Neural progenitor cell (in vitro differentiated cells): ENCODE measurements at regions not wholly inside any gene's neighbourhood (a gene's known extent, or its start where the extent isn't known, plus 50 kb on each side); places are given as distances from the start of the nearest gene placed in this dataset.

Experiments used
- DNase-seq: peaks from one replicate; pipeline ENCODE4 v3.0.0-alpha.2; 2016; ENCODE audit warnings: low spot score
- H2AFZ ChIP-seq: fragments of 200-600 bp; sonication (generic); replicated peaks from 2 replicates; pipeline ENCODE4 v1.6.1; 2016; ENCODE audit warnings: antibody characterized with exemption
- H3F3A ChIP-seq: fragments of 200-600 bp; sonication (generic); 2 replicates; pipeline ENCODE4 v1.6.1; 2016; ENCODE audit warnings: antibody characterized with exemption, low read depth
- H3K27ac ChIP-seq: fragments of 200-600 bp; sonication (generic); 2 replicates; pipeline ENCODE4 v1.5.1; 2016; ENCODE audit warnings: mild to moderate bottlenecking
- H3K27me3 ChIP-seq: fragments of 200-600 bp; sonication (generic); 2 replicates; pipeline ENCODE4 v1.6.1; 2016; ENCODE audit warnings: mild to moderate bottlenecking, moderate library complexity
- H3K36me3 ChIP-seq: fragments of 200-600 bp; sonication (generic); 2 replicates; pipeline ENCODE4 v1.5.1; 2016
- H3K4me1 ChIP-seq: fragments of 200-600 bp; sonication (generic); 2 replicates; pipeline ENCODE4 v1.6.1; 2016; ENCODE audit warnings: mixed run types
- H3K4me2 ChIP-seq: fragments of 200-600 bp; sonication (generic); 2 replicates; pipeline ENCODE4 v1.6.1; 2016
- H3K4me3 ChIP-seq: fragments of 200-600 bp; sonication (generic); 2 replicates; pipeline ENCODE4 v1.5.1; 2016
- H3K79me2 ChIP-seq: fragments of 200-600 bp; sonication (generic); 2 replicates; pipeline ENCODE4 v1.6.1; 2016; ENCODE audit warnings: low read depth
- H3K9ac ChIP-seq: fragments of 200-600 bp; sonication (generic); 2 replicates; pipeline ENCODE4 v1.6.1; 2016
- H3K9me3 ChIP-seq: fragments of 200-600 bp; sonication (generic); 2 replicates; pipeline ENCODE4 v1.5.1; 2016; ENCODE audit warnings: low read depth
- H4K20me1 ChIP-seq: fragments of 200-600 bp; sonication (generic); 2 replicates; pipeline ENCODE4 v1.6.1; 2016; ENCODE audit warnings: low read depth
- H3K27ac Mint-ChIP-seq: 3 replicates; pipeline ENCODE4 v1.8.0; 2021; ENCODE audit warnings: mixed read lengths
- H3K27me3 Mint-ChIP-seq: 2 replicates; pipeline ENCODE4 v1.8.0; 2022; ENCODE audit warnings: low read depth, mild to moderate bottlenecking, inconsistent platforms, moderate library complexity, mixed read lengths; ENCODE audit not compliant: insufficient read depth
- H3K36me3 Mint-ChIP-seq: 3 replicates; pipeline ENCODE4 v1.8.0; 2021; ENCODE audit warnings: mixed read lengths
- H3K4me1 Mint-ChIP-seq: 3 replicates; pipeline ENCODE4 v1.8.0; 2021; ENCODE audit warnings: mixed read lengths
- H3K4me3 Mint-ChIP-seq: 3 replicates; pipeline ENCODE4 v1.8.0; 2021; ENCODE audit warnings: mild to moderate bottlenecking, moderate library complexity, mixed read lengths
- H3K9me3 Mint-ChIP-seq: 3 replicates; pipeline ENCODE4 v1.8.0; 2020; ENCODE audit warnings: mixed read lengths
- CTCF ChIP-seq: fragments of 200-600 bp; sonication (generic); IDR thresholded peaks from 2 replicates; pipeline ENCODE4 v1.5.1; 2017; ENCODE audit warnings: antibody characterized with exemption, mild to moderate bottlenecking
- EZH2 ChIP-seq: fragments of 200-600 bp; sonication (generic); IDR thresholded peaks from 2 replicates; pipeline ENCODE4 v1.6.1; 2017; ENCODE audit warnings: antibody characterized with exemption, mild to moderate bottlenecking, moderate library complexity
- EZH2phosphoT487 ChIP-seq: fragments of 200-600 bp; sonication (generic); IDR thresholded peaks from 2 replicates; pipeline ENCODE4 v1.6.1; 2017; ENCODE audit warnings: antibody characterized with exemption

GRCh38 chr6:167659046-167659445 is 167.7 kb upstream of the AFDN start:
- TF ChIP-seq EZH2phosphoT487 (no peak), CTCF (no peak), EZH2 (no peak)
- Mint-ChIP-seq H3K4me1 (peaks cover 42% of the 10 kb centered on the region), H3K27ac (peak overlapping the region; percentile 50), H3K27me3 (peaks cover 14% of the 10 kb centered on the region), H3K9me3 (peaks cover 5% of the 10 kb centered on the region), H3K4me3 (no peak overlapping the region), H3K36me3 (peaks cover 3% of the 10 kb centered on the region)
- Histone ChIP-seq H3K4me2 (no peak overlapping the region), H3K9me3 (no peaks in the 10 kb centered on the region), H3F3A (peaks cover 5% of the 10 kb centered on the region), H3K27me3 (no peaks in the 10 kb centered on the region), H4K20me1 (no peaks in the 10 kb centered on the region), H3K36me3 (no peaks in the 10 kb centered on the region), H3K4me3 (no peak overlapping the region), H3K9ac (no peak overlapping the region), H2AFZ (peak overlapping the region; percentile 12), H3K27ac (no peak overlapping the region), H3K79me2 (no peaks in the 10 kb centered on the region), H3K4me1 (no peaks in the 10 kb centered on the region)
- no peak for DNase-seq

GRCh38 chr6:167660424-167660823 is 166.3 kb upstream of the AFDN start:
- Mint-ChIP-seq H3K9me3 (peaks cover 5% of the 10 kb centered on the region), H3K27ac (peak overlapping the region; percentile 86)
- H3K4me1 ChIP-seq, result no peaks in the 10 kb centered on the region

DNA sequence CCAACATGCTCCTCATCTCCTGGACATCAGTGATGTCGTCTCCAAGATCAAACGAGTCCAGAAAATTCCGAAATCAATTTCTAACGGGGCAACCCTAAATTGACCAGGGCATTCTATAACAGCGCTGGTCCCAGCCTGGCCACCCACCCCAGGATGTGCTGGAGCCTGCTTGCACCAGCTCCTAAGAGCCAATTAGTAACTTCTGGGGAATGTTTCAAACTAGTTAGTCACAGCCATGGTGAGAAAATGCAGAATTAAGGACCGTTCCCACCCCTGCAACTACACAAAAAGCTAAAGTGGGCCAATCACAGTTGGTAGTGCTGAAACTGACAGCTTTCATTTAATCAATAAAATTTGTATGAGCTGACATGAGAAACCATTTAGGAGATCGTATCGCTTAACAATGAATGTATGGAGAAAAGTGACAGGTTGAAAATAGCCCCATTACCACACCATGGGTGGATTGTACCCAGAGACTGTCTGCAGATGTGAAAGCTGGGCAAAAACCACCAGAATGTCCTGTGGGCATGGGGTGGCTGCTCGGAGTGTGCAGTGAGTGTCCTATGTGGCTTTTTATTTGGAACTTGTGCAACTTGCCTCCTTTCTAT is 165.7 kb upstream of the AFDN start:
- Histone ChIP-seq H3K4me2 (no peak overlapping the region), H3K9ac (no peak overlapping the region), H3K79me2 (no peaks in the 10 kb centered on the region), H4K20me1 (no peaks in the 10 kb centered on the region), H3K27ac (no peak overlapping the region), H3F3A (peaks cover 5% of the 10 kb centered on the region), H2AFZ (no peak overlapping the region), H3K36me3 (no peaks in the 10 kb centered on the region), H3K27me3 (no peaks in the 10 kb centered on the region), H3K9me3 (no peaks in the 10 kb centered on the region), H3K4me3 (no peak overlapping the region), H3K4me1 (peaks cover 2% of the 10 kb centered on the region)
- H3K9me3 Mint-ChIP-seq, result peaks cover 5% of the 10 kb centered on the region
- no peak for DNase-seq
- peaks cover 61% of the 10 kb centered on the region for H3K4me1 Mint-ChIP-seq
- peaks cover 27% of the 10 kb centered on the region for H3K27me3 Mint-ChIP-seq
- TF ChIP-seq EZH2phosphoT487 (no peak), EZH2 (no peak)
- H3K4me3 Mint-ChIP-seq, result no peak overlapping the region
- peaks cover 3% of the 10 kb centered on the region for H3K36me3 Mint-ChIP-seq
- H3K27ac Mint-ChIP-seq, result peak overlapping the region; percentile 86

More at GRCh38 chr6:167660424-167660823, 166.3 kb upstream of the AFDN start:
- H3K79me2 ChIP-seq, result no peaks in the 10 kb centered on the region
- no peak overlapping the region for H3K4me2 ChIP-seq
- H3F3A ChIP-seq, result peaks cover 5% of the 10 kb centered on the region
- no peak for DNase-seq
- no peaks in the 10 kb centered on the region for H3K27me3 ChIP-seq
- Mint-ChIP-seq H3K4me3 (no peak overlapping the region), H3K36me3 (peaks cover 3% of the 10 kb centered on the region), H3K27me3 (peaks cover 21% of the 10 kb centered on the region), H3K4me1 (peaks cover 55% of the 10 kb centered on the region)
- TF ChIP-seq CTCF (no peak), EZH2phosphoT487 (no peak), EZH2 (no peak)
- no peak overlapping the region for H3K4me3 ChIP-seq
- H2AFZ ChIP-seq, result no peak overlapping the region
- H3K9ac ChIP-seq, result no peak overlapping the region
- H4K20me1 ChIP-seq, result no peaks in the 10 kb centered on the region
- no peak overlapping the region for H3K27ac ChIP-seq
- H3K9me3 ChIP-seq, result no peaks in the 10 kb centered on the region
- no peaks in the 10 kb centered on the region for H3K36me3 ChIP-seq

DNA sequence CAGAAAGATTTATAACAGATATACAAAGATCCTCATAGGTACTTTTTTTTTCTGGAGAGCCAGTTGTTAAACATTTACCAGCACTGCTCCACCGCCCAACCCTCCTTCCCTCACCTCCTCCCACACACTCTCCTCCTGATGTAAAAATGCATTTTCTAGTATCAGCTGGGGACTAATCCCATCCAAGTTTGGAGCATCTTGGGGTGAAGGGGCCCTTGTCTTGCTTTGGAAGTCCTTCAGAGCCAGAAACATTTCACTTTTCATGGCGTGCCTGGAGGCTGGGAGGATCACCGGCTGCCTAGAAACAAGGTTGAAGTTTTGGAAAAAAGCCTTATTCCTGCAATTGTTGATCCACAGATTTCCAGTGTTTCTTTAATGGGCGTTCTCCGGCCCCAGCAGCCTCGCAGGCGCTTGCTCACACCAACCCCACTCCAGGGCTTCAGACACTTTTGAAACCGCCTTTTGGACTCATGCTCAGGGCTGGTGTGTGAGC is 165.1 kb upstream of the AFDN start:
- Histone ChIP-seq H3K36me3 (no peaks in the 10 kb centered on the region), H2AFZ (no peak overlapping the region), H3K27ac (no peak overlapping the region)

More for the DNA sequence above, 165.1 kb upstream of the AFDN start:
- H3K9ac ChIP-seq, result no peak overlapping the region
- Mint-ChIP-seq H3K4me3 (no peak overlapping the region), H3K4me1 (peaks cover 67% of the 10 kb centered on the region), H3K27me3 (peaks cover 27% of the 10 kb centered on the region), H3K36me3 (peaks cover 3% of the 10 kb centered on the region), H3K27ac (peak overlapping the region; percentile 86), H3K9me3 (peaks cover 5% of the 10 kb centered on the region)
- peaks cover 7% of the 10 kb centered on the region for H3K4me1 ChIP-seq
- no peaks in the 10 kb centered on the region for H4K20me1 ChIP-seq
- TF ChIP-seq EZH2 (no peak), CTCF (no peak), EZH2phosphoT487 (no peak)
- peaks cover 5% of the 10 kb centered on the region for H3F3A ChIP-seq
- H3K9me3 ChIP-seq, result no peaks in the 10 kb centered on the region
- DNase-seq, result no peak
- H3K4me2 ChIP-seq, result no peak overlapping the region
- no peaks in the 10 kb centered on the region for H3K27me3 ChIP-seq
- no peaks in the 10 kb centered on the region for H3K79me2 ChIP-seq
- H3K4me3 ChIP-seq, result no peak overlapping the region
